GM18511 (cell line): ENCODE measurements at regions not wholly inside any gene's neighbourhood (a gene's known extent, or its start where the extent isn't known, plus 50 kb on each side); places are given as distances from the start of the nearest gene placed in this dataset.

Experiments
- ATAC-seq: cut with Tn5 transposase; IDR thresholded peaks from one replicate; pipeline ENCODE4 v1.9.1; 2021; ENCODE audit warnings: mild to moderate bottlenecking, moderate library complexity; ENCODE audit not compliant: unreplicated experiment

- no peak for ATAC-seq
Observed at GRCh38 chr4:145427991-145428390, 53.7 kb upstream of the SMAD1 start.

DNA sequence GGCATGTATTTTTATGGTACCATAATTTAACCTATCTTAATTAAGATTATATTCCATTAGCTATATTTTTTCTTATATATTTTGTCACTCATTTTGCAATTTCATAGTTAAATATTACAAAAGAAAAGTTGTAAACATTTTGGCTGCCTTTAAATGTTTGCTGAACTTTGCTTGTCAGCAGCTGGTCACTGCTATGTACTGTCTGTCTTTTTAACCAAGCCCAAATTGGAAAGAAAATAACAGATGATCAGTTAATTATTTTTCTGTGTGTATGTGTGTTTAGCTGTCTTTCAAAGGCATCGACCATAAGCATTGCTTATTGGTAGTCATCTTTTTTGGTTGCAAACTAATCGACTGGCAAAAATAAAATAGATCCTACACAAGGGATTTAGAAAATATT lies 54.4 kb upstream of the SMAD1 start:
- ATAC-seq, result no peak

GRCh38 chr4:145423017-145423708 lies 58.5 kb upstream of the SMAD1 start:
- no peak for ATAC-seq

GRCh38 chr4:145420595-145421214 lies 60.9 kb upstream of the SMAD1 start:
- ATAC-seq, result no peak

DNA sequence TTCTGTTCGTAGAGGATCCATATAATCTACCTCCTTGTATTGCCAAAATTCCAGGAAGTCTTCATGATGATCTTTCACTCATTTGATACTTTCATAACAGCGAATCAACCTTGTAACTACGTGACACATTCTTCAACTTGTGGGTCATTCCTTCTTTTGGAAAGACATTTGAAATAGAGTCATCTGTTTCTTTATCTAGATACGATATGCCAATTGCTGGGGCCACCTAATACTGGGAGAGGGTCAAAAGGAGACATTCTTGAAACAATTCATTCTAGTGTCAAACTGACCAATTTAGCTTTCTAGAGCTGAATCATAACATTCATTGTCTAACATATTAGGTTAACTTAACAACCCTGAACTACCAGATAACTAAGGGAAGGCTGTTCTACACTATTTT lies 62.9 kb upstream of the SMAD1 start:
- ATAC-seq, result no peak

DNA sequence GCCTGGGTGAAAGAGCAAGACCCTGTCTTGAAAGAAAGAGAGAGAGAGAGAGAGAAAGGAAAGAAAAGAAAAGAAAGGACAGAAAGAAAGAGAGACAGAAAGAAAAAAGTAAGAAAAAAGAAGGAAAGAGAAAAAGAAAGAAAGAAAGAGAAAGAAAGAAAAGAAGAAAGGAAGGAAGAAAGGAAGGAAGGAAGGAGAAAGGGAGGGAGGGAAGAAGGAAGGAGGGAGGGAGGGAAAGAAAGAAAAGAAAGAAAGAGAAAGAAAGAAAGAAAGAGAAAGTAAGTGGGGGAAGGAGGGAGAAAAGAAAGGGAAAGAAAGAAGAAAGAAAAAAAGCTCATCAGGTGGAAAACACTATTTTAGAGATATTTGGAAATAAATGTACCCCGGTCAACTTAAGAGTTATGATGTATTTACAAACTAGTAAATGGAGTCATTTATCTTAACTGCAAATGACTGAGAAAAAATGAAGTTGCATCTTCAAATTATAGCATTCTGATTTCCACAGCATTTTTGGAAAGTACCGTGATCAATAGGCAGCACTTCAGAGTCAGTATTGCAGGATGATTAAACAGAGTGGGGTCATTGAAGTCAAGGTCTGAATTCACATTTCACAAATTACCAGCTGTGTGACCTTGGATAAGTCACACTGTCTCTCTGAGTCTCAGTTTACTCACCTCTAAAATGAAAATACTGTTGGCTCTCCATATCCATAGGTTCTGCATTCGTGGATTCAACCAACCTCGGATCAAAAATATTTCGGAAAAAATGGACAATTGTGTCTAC lies 64.1 kb upstream of the SMAD1 start:
- ATAC-seq, result no peak

- ATAC-seq, result no peak
Observed at GRCh38 chr4:145414841-145415240, 66.8 kb upstream of the SMAD1 start.

- ATAC-seq, result no peak
Observed at GRCh38 chr4:145414226-145414625, 67.4 kb upstream of the SMAD1 start.

- ATAC-seq, result no peak
Observed at GRCh38 chr4:145406970-145407369, 74.7 kb upstream of the SMAD1 start.

- no peak for ATAC-seq
Observed at GRCh38 chr4:145404761-145405160, 76.9 kb upstream of the SMAD1 start.

DNA sequence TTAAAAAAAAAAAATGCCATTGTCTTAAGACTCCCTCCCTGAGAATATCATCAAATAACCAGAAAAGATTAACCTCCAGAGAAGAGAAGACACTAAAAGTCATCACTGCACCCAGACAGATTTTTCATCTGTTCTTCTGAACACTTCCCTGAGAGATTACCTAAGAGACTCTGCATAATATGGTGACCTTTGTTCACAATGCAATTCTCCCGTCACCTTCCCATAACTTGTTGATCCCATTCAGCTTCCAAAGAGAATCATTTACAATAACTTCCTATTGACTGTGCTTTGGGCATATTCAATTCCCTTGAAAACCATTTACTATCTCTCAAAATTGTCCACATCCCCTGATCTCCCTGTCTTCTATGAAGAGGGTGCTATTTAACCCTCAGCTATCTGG lies 85.1 kb upstream of the SMAD1 start:
- ATAC-seq, result no peak

GRCh38 chr4:145390571-145390970 lies 91.1 kb upstream of the SMAD1 start:
- no peak for ATAC-seq

GRCh38 chr4:145389550-145389949 lies 92.1 kb upstream of the SMAD1 start:
- ATAC-seq, result no peak

- ATAC-seq, result no peak
Observed at GRCh38 chr4:145388043-145388442, 93.6 kb upstream of the SMAD1 start.

DNA sequence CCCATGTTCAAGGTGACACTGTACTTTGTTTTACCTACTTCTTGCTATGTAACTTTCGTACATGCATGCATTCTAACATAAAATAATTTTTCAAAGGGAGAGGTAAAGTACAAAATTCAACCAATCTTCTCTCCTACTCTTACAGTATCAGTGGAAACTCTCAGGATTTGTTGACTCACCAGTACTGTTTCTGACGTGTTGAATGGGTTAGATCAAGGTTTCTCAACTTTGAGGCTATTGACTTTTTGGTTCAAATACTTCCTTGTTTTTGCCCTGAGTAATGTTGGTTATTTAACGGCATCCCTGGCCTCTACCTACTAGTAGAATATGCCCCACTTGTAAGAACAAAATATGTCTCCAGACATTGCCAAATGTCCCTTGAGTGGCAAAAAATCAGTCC lies 94.6 kb upstream of the SMAD1 start:
- no peak for ATAC-seq

DNA sequence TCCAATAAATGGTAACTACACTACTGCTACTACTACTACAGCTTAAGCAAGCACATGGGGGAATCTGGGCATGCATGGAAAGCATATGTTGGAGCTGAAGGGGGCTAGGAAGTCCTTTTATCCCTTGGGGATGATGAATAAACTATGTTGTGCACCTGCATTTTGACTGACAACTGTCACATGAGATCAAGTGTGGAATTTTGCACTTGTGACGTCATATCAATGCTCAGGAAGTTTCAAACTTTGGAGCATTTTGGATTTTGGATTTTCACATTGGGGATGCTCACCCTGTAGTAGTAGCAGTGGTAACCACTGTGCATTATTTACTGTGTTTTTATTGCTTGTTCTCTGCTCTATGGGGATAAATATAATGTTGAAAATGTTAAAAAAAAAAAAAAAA lies 100.5 kb upstream of the SMAD1 start:
- no peak for ATAC-seq

- ATAC-seq, result no peak
Observed at GRCh38 chr4:145380123-145380522, 101.5 kb upstream of the SMAD1 start.

GRCh38 chr4:145375416-145375815 lies 106.2 kb upstream of the SMAD1 start:
- ATAC-seq, result no peak

DNA sequence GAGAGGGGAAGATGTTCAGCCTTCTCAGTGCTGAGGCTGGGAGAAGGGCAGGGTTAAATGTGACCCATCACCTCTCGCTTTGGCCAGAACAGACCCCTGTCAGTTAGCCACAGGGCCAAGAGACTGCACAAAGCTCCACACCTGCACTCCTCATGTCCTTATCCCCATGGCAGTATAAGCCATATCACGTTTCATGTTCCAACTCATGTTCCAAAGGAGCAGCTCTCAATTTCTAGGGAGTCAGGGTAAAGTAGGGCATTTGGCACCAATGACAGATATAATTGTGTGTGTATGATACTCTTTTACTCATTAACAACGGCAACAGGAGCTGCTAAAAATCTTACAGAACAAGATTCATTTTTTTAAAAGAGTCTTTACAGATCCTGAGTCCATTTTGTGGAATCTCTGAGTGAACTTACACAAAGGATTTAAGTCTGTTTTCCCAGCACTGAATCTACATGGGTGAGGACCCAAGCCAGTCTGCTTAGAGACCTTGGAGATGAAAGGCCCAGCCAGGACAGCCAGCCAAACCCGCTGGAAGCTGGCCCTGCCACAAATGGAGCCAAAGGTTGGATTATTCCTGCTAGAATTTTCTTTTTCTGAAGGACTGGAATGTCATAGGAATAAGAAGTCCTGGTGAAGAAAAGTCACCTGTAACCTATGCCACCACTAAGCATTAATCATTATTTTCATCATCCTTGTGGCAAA lies 129.1 kb upstream of the SMAD1 start:
- ATAC-seq, result no peak

- ATAC-seq, result no peak
Observed at GRCh38 chr4:145351922-145352321, 129.7 kb upstream of the SMAD1 start.

DNA sequence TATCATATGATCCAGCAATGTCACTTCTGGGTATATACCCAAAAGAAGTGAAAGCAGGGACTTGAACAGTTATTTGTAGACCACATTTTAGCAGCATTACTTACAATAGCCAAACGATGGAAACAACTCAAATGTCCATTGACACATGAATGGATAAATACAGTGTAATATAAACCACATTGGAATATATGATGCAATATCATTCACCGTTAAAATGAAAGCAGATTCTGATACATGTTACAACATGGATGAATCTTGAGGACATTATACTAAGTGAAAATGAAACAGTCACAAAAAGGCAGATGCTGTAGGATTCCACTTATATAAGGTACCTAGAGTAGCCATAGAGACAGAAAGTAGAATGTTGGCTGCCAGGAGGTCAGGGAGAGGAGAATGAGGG lies 130.5 kb upstream of the SMAD1 start:
- no peak for ATAC-seq

DNA sequence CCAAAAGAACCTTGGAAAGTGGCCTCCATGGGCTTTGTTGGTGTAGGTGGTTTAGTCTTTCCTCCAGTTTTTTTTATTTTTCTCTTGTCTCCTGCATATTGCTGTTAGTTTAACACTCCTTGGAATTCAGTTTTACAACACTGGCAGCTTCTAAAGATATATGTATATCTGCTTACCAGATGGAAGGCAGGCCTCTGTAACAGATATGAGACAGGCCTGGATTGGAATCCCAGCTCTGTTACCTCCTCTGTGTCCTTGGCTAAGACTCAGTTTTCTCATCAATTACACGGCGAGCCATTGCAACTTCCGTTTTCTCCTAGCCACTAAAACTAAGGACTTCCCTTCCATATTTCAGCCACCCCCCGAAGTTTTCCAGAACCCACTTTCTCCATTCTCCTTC lies 133.4 kb upstream of the SMAD1 start:
- no peak for ATAC-seq
